ENCODE measurements at regions not wholly inside any gene's neighbourhood (a gene's known extent, or its start where the extent isn't known, plus 50 kb on each side); places are given as distances from the start of the nearest gene placed in this dataset.

- DNase-seq = no peak
These were observed 77.0 kb upstream of the EEPD1 start for GRCh38 chr7:36076074-36076473.

GRCh38 chr7:36078816-36079360 lies 74.2 kb upstream of the EEPD1 start:
- DNase-seq = no peak

GRCh38 chr7:36079446-36080025 lies 73.5 kb upstream of the EEPD1 start:
- DNase-seq = no peak

GRCh38 chr7:36080843-36081242 lies 72.2 kb upstream of the EEPD1 start:
- no peak for DNase-seq

- DNase-seq = no peak
These were observed 70.8 kb upstream of the EEPD1 start for GRCh38 chr7:36082216-36082615.

- DNase-seq = no peak
These were observed 70.1 kb upstream of the EEPD1 start for GRCh38 chr7:36082910-36083309.

- no peak for DNase-seq
These were observed 69.3 kb upstream of the EEPD1 start for GRCh38 chr7:36083626-36084380.

GRCh38 chr7:36084485-36085091 lies 68.5 kb upstream of the EEPD1 start:
- DNase-seq = peak; percentile 24

- no peak for DNase-seq
These were observed 68.0 kb upstream of the EEPD1 start for GRCh38 chr7:36085096-36085495.

GRCh38 chr7:36086571-36086970 lies 66.5 kb upstream of the EEPD1 start:
- no peak for DNase-seq

- no peak for DNase-seq
These were observed 64.5 kb upstream of the EEPD1 start for GRCh38 chr7:36088553-36088952.

- no peak for DNase-seq
These were observed 64.1 kb upstream of the EEPD1 start for GRCh38 chr7:36088966-36089365.

GRCh38 chr7:36090976-36091873 lies 61.8 kb upstream of the EEPD1 start:
- DNase-seq = no peak

GRCh38 chr7:36091874-36092176 lies 61.2 kb upstream of the EEPD1 start:
- no peak for DNase-seq

GRCh38 chr7:36092221-36092771 lies 60.8 kb upstream of the EEPD1 start:
- no peak for DNase-seq

- no peak for DNase-seq
These were observed 56.5 kb upstream of the EEPD1 start for GRCh38 chr7:36096460-36097095.

- DNase-seq = no peak
These were observed 55.0 kb upstream of the EEPD1 start for GRCh38 chr7:36098096-36098495.

GRCh38 chr7:36100226-36100625 lies 52.8 kb upstream of the EEPD1 start:
- DNase-seq = no peak

GRCh38 chr7:36100634-36101033 lies 52.4 kb upstream of the EEPD1 start:
- DNase-seq = no peak
